Hepatocyte (in vitro differentiated cells): ENCODE measurements at regions not wholly inside any gene's neighbourhood (a gene's known extent, or its start where the extent isn't known, plus 50 kb on each side); places are given as distances from the start of the nearest gene placed in this dataset.

Experiments
- CTCF ChIP-seq: fragments of 200-600 bp; sonication (generic); IDR thresholded peaks from 2 replicates; pipeline ENCODE4 v1.5.1; 2016; ENCODE audit warnings: antibody characterized with exemption, mild to moderate bottlenecking; ENCODE audit not compliant: poor library complexity
- EZH2 ChIP-seq: fragments of 200-600 bp; sonication (generic); IDR thresholded peaks from 2 replicates; pipeline ENCODE4 v1.6.1; 2016; ENCODE audit warnings: antibody characterized with exemption, mild to moderate bottlenecking, borderline replicate concordance
- EZH2phosphoT487 ChIP-seq: fragments of 200-600 bp; sonication (generic); IDR thresholded peaks from one replicate; pipeline ENCODE4 v1.6.1; 2018; ENCODE audit warnings: antibody characterized with exemption, mild to moderate bottlenecking, low read depth, moderate library complexity; ENCODE audit not compliant: unreplicated experiment, severe bottlenecking

GRCh38 chr6:101341926-101342325 lies 51.6 kb upstream of the GRIK2 start:
- TF ChIP-seq CTCF, result no peak
- TF ChIP-seq EZH2, result no peak
- no peak for TF ChIP-seq EZH2phosphoT487
